ENCODE measurements at regions not wholly inside any gene's neighbourhood (a gene's known extent, or its start where the extent isn't known, plus 50 kb on each side); places are given as distances from the start of the nearest gene placed in this dataset.

DNA sequence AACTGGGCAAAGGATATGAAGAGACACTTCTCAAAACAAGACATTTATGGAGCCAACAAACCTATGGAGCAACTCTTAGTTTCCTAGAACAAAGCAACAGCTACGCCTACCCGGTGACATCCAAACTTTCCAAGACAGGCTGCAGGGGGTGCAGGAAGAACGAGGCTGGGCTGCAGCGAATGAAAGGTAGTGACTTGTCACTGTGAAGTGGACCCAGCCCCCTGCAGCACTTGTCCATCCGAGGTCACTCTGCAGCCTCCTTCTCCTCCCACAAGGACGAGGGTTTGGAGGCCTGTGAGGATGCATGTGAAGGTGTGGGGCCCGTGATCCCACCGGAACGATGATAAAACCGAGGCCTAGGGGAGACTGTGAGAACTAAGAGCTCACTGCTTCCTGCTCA lies 192.6 kb upstream of the RPL38 start:
- TF ChIP-seq, protein P1, sequence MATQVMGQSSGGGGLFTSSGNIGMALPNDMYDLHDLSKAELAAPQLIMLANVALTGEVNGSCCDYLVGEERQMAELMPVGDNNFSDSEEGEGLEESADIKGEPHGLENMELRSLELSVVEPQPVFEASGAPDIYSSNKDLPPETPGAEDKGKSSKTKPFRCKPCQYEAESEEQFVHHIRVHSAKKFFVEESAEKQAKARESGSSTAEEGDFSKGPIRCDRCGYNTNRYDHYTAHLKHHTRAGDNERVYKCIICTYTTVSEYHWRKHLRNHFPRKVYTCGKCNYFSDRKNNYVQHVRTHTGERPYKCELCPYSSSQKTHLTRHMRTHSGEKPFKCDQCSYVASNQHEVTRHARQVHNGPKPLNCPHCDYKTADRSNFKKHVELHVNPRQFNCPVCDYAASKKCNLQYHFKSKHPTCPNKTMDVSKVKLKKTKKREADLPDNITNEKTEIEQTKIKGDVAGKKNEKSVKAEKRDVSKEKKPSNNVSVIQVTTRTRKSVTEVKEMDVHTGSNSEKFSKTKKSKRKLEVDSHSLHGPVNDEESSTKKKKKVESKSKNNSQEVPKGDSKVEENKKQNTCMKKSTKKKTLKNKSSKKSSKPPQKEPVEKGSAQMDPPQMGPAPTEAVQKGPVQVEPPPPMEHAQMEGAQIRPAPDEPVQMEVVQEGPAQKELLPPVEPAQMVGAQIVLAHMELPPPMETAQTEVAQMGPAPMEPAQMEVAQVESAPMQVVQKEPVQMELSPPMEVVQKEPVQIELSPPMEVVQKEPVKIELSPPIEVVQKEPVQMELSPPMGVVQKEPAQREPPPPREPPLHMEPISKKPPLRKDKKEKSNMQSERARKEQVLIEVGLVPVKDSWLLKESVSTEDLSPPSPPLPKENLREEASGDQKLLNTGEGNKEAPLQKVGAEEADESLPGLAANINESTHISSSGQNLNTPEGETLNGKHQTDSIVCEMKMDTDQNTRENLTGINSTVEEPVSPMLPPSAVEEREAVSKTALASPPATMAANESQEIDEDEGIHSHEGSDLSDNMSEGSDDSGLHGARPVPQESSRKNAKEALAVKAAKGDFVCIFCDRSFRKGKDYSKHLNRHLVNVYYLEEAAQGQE (IDR thresholded peaks at IDR 0.05; ENCODE audit: insufficient read depth in 1 of 2, low read depth in 2 of 2, low read length in 2 of 2), result no peak
- TF ChIP-seq FOXP2 (optimal IDR thresholded peaks at IDR 0.05; ENCODE audit: borderline replicate concordance, extremely low read depth, extremely low read length, insufficient read depth), result no peak

DNA sequence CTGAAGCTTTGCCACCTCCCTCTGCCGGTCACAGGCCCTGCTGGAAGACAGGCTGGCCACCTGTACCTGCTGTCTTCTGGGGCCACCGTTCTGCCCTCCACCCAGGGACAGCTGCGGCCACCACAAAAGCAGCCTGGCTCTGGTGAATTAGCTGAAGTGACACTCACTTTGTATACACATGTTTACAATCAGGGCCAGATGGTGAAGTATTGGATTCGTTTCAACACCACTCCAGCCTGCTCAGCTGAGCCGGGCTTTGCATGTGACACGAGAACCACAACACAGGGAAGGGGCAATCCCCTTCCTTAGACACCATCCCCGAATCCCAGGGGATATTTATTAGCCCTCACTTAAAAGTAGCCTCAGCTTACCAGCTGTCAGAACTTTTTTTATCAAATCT lies 191.5 kb upstream of the RPL38 start:
- TF ChIP-seq TAF1 (IDR thresholded peaks at IDR 0.05; ENCODE audit: borderline replicate concordance, insufficient read depth, low read length) (no peak), SIN3A (IDR thresholded peaks at IDR 0.05; ENCODE audit: borderline replicate concordance, insufficient read depth, low read length) (no peak), FOXP2 (optimal IDR thresholded peaks at IDR 0.05; ENCODE audit: borderline replicate concordance, extremely low read depth, extremely low read length, insufficient read depth) (no peak), POLR2AphosphoS5 (IDR thresholded peaks at IDR 0.05; ENCODE audit: low read depth, low read length) (no peak)
- TF ChIP-seq, protein P1 (IDR thresholded peaks at IDR 0.05; ENCODE audit: insufficient read depth in 1 of 2, low read depth in 2 of 2, low read length in 2 of 2), result no peak

DNA sequence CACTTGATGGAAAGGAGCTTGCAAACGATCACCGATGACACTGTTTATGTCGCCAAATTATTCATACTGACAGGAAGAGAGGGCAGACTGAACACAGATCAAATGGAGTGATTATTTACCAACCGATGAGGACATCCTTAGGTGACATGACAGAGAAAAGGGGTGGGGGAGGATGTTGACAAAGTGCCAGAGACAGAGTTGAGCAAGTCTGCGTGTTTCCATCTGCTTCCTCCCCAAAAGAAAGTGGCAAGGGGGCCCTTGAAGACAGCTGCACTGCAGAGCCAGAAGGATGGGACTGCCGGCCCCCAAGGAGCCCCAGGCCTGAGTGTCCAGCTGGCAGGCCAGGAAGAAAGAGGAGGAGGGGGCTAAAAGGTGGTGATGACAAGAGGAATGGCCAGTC lies 191.0 kb upstream of the RPL38 start:
- TF ChIP-seq TAF1 (IDR thresholded peaks at IDR 0.05; ENCODE audit: borderline replicate concordance, insufficient read depth, low read length), result no peak
- no peak for TF ChIP-seq FOXP2 (optimal IDR thresholded peaks at IDR 0.05; ENCODE audit: borderline replicate concordance, extremely low read depth, extremely low read length, insufficient read depth)
- TF ChIP-seq, protein P1 (IDR thresholded peaks at IDR 0.05; ENCODE audit: insufficient read depth in 1 of 2, low read depth in 2 of 2, low read length in 2 of 2), result no peak
- TF ChIP-seq POLR2AphosphoS5 (IDR thresholded peaks at IDR 0.05; ENCODE audit: low read depth, low read length), result no peak
- no peak for TF ChIP-seq SIN3A (IDR thresholded peaks at IDR 0.05; ENCODE audit: borderline replicate concordance, insufficient read depth, low read length)

DNA sequence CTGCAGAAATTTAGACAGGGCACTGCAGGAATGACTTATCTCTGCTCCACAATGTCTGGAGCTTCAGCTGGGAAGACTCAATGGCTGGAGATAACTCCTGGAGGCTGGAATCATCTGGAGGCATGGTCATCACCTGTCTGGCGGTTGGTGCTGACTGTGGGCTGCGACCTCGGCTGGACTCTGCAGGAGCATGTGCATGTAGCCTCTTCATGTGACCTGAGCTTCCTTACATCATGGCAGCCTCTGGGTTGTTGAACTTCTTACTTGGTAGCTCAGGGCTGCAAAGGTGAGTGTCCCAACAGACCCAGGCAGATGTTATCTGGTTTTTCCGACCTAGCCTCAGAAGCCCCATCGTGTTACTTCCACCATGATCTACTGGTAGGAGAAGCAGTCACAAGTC lies 188.2 kb upstream of the RPL38 start:
- TF ChIP-seq POLR2AphosphoS5 (IDR thresholded peaks at IDR 0.05; ENCODE audit: low read depth, low read length), result no peak
- TF ChIP-seq, protein P1 (IDR thresholded peaks at IDR 0.05; ENCODE audit: insufficient read depth in 1 of 2, low read depth in 2 of 2, low read length in 2 of 2), result no peak
- TF ChIP-seq FOXP2 (optimal IDR thresholded peaks at IDR 0.05; ENCODE audit: borderline replicate concordance, extremely low read depth, extremely low read length, insufficient read depth), result no peak
- TF ChIP-seq TAF1 (IDR thresholded peaks at IDR 0.05; ENCODE audit: borderline replicate concordance, insufficient read depth, low read length), result no peak
- no peak for TF ChIP-seq SIN3A (IDR thresholded peaks at IDR 0.05; ENCODE audit: borderline replicate concordance, insufficient read depth, low read length)

DNA sequence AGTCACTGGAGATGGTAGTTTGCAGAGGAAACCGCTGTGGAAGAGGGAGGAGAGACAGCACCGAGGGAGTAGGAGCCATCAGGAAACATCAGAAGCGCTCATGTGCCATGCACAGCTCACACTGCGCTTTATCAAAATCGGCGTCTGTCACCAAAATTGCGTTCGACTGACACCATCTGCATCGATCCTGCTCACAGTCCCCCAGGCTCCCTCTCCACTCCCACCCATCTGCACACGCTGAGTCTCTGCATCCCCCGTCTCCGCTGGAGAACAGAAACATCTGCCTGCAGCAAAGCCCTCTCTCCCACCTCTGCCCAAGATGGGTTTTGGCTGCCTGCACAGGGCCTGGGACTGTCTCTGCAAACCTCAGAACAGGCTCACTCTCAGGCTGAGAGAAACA lies 187.5 kb upstream of the RPL38 start:
- TF ChIP-seq, protein P1 (IDR thresholded peaks at IDR 0.05; ENCODE audit: insufficient read depth in 1 of 2, low read depth in 2 of 2, low read length in 2 of 2), result no peak
- TF ChIP-seq SIN3A (IDR thresholded peaks at IDR 0.05; ENCODE audit: borderline replicate concordance, insufficient read depth, low read length) (no peak), FOXP2 (optimal IDR thresholded peaks at IDR 0.05; ENCODE audit: borderline replicate concordance, extremely low read depth, extremely low read length, insufficient read depth) (no peak), TAF1 (IDR thresholded peaks at IDR 0.05; ENCODE audit: borderline replicate concordance, insufficient read depth, low read length) (no peak), POLR2AphosphoS5 (IDR thresholded peaks at IDR 0.05; ENCODE audit: low read depth, low read length) (no peak)

Measured in PFSK-1 (cell line).